Prostate gland (tissue), 2 donors: ENCODE measurements at regions not wholly inside any gene's neighbourhood (a gene's known extent, or its start where the extent isn't known, plus 50 kb on each side); places are given as distances from the start of the nearest gene placed in this dataset.

ENCODE experiments used
- DNase-seq: peaks from one replicate; pipeline ENCODE4 v3.0.0-alpha.2; 2019; ENCODE audit warnings: low spot score
- H3K27ac ChIP-seq, 2 donors: fragments of 200-600 bp; sonication (generic); 2 replicates each; pipeline ENCODE4 v1.5.1; 2017 to 2019
- H3K27me3 ChIP-seq: fragments of 200-600 bp; sonication (generic); replicated peaks from 2 replicates; pipeline ENCODE4 v1.5.1; 2019; ENCODE audit not compliant: insufficient read depth
- H3K36me3 ChIP-seq, 2 donors: fragments of 200-600 bp; sonication (generic); 1 replicate in 1 of 2; 2 replicates in 1 of 2; pipeline versions ENCODE4 v1.5.1 to v1.8.1; 2017 to 2019
- H3K4me1 ChIP-seq: fragments of 200-600 bp; sonication (generic); replicated peaks from 2 replicates; pipeline ENCODE4 v1.5.1; 2019
- H3K4me3 ChIP-seq, 2 donors: fragments of 200-600 bp; sonication (generic); 2 replicates each; pipeline ENCODE4 v1.5.1; 2017 to 2019
- H3K9me3 ChIP-seq: fragments of 200-600 bp; sonication (generic); 2 replicates; pipeline ENCODE4 v1.5.1; 2017
- POLR2A ChIP-seq: fragments of 450-650 bp; IDR thresholded peaks from one replicate; pipeline ENCODE4 v1.6.1; 2016; ENCODE audit warnings: antibody characterized with exemption, mild to moderate bottlenecking
- POLR2AphosphoS5 ChIP-seq: sonication (generic); formaldehyde crosslinking; IDR thresholded peaks from one replicate; pipeline ENCODE4 v1.6.1; 2017; ENCODE audit warnings: antibody characterized with exemption
- WGBS: methylation state at CpG from one replicate; pipeline ENCODE4 v1.1.5; 2018; 5-methylcytosine and 5-hydroxymethylcytosine counted together
- intact Hi-C: fragments of 100-400 bp; cut with DNase I; formaldehyde crosslinking; loops from one replicate; pipeline ENCODE4 v1.14.2; 2022
- TF ChIP-seq, protein P1 (sequence below), 4 experiments: fragments of 200-600 bp in 2 of 4; fragments of 450-650 bp in 2 of 4; sonication (generic) in 2 of 4; IDR thresholded peaks; 1 replicate in 3 of 4; 2 replicates in 1 of 4; pipeline ENCODE4 v1.5.1; 2016 to 2019; ENCODE audit warnings: antibody characterized with exemption in 4 of 4, mild to moderate bottlenecking in 2 of 4, moderate library complexity in 2 of 4

DNA sequence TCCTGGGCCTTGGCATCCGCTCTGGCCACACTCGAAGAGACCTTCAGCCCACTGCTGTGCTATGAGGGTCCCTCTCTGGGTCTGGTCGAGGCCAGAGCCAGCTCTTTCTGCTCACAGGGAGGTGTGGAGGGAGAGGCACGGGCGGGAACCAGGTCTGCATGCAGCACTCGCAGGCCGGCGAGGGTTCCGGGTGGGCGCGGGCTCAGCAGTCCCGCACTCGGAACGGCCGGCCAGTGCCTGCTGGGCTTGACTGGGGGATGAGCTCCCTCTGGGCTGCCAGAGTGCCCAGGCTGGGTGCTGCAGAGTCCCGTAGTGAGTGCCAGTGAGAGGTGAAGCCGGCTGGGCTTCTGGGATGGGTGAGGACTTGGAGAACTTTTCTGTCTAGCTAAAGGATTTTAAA is 882.7 kb downstream of the XPNPEP1 start:
- Histone ChIP-seq H3K36me3 (no peaks in the 10 kb centered on the region), H3K9me3 (no peaks in the 10 kb centered on the region), H3K27ac (no peak overlapping the region), H3K4me1 (no peaks in the 10 kb centered on the region), H3K27me3 (no peaks in the 10 kb centered on the region), H3K4me3 (no peak overlapping the region)
- DNase-seq: no peak
- 93% methylated on average over 17 of the region's 17 CpGs for WGBS
- intact Hi-C loops: no loop called here
- TF ChIP-seq POLR2AphosphoS5 (no peak), POLR2A (no peak)
- TF ChIP-seq, protein P1, sequence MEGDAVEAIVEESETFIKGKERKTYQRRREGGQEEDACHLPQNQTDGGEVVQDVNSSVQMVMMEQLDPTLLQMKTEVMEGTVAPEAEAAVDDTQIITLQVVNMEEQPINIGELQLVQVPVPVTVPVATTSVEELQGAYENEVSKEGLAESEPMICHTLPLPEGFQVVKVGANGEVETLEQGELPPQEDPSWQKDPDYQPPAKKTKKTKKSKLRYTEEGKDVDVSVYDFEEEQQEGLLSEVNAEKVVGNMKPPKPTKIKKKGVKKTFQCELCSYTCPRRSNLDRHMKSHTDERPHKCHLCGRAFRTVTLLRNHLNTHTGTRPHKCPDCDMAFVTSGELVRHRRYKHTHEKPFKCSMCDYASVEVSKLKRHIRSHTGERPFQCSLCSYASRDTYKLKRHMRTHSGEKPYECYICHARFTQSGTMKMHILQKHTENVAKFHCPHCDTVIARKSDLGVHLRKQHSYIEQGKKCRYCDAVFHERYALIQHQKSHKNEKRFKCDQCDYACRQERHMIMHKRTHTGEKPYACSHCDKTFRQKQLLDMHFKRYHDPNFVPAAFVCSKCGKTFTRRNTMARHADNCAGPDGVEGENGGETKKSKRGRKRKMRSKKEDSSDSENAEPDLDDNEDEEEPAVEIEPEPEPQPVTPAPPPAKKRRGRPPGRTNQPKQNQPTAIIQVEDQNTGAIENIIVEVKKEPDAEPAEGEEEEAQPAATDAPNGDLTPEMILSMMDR (IDR thresholded peaks at IDR 0.05): no peak

DNA sequence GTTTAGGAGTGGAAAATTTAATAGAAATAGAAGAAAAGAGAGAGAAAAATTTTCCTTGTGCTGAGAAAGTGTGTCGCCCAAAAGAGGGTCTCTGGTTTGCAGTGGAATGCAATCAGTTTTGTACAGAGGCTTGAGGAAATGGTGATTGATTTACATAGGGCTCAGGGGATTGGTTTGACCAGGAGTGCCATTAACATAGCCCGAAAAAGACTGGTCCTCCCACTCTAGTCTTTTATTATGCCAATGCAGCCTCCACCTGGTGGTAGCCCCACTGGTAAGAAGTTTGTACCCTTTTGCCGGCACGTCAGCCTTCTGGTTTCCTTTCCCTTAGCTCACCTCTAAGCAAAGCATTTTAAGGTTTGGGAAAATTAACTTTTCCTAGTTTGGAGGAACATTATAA is 885.3 kb downstream of the XPNPEP1 start:
- TF ChIP-seq POLR2A (no peak), POLR2AphosphoS5 (no peak)
- TF ChIP-seq, protein P1 (IDR thresholded peaks at IDR 0.05): no peak
- Histone ChIP-seq H3K4me1 (no peaks in the 10 kb centered on the region), H3K27me3 (no peaks in the 10 kb centered on the region), H3K27ac (no peak overlapping the region), H3K4me3 (no peak overlapping the region), H3K36me3 (no peaks in the 10 kb centered on the region), H3K9me3 (no peaks in the 10 kb centered on the region)
- no peak for DNase-seq
- 94% methylated on average over 4 of the region's 4 CpGs for WGBS
- intact Hi-C loops: no loop called here

DNA sequence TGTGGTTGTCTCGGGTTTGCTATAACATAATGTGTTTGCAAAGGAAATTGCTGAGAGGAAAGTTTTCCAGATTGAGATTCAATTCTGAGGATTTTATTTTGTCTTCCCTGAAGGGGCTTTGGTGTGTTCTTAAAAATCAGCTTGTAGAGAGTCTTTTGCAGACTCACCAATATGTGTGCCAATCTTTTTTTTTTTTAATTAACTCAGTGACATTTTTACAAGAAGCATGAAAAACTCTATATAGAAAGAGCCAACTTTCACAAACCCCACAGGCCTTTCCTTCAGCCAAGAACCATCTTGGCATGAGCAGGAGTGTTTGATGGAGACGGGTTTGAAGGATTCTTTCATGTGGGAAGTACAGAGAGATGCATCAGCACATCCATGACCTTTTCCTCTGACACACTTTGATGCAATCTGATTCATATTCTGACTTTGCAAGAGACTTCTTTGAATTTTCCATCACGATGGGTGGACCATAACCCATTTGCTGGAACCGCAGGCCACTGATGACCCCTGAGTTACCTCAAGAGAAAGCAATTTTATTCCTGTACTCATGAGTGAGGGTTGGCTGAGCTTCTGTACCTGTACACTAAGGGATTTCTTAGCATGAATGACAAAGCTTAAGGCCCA is 892.6 kb downstream of the XPNPEP1 start:
- WGBS: 28% methylated on average over 4 of the region's 4 CpGs
- Histone ChIP-seq H3K27me3 (no peaks in the 10 kb centered on the region), H3K27ac (no peak overlapping the region), H3K4me3 (no peak overlapping the region), H3K4me1 (no peaks in the 10 kb centered on the region), H3K9me3 (no peaks in the 10 kb centered on the region), H3K36me3 (no peaks in the 10 kb centered on the region)
- DNase-seq: no peak
- TF ChIP-seq POLR2A (no peak), POLR2AphosphoS5 (no peak)
- TF ChIP-seq, protein P1 (IDR thresholded peaks at IDR 0.05): no peak
- intact Hi-C loops: no loop called here

DNA sequence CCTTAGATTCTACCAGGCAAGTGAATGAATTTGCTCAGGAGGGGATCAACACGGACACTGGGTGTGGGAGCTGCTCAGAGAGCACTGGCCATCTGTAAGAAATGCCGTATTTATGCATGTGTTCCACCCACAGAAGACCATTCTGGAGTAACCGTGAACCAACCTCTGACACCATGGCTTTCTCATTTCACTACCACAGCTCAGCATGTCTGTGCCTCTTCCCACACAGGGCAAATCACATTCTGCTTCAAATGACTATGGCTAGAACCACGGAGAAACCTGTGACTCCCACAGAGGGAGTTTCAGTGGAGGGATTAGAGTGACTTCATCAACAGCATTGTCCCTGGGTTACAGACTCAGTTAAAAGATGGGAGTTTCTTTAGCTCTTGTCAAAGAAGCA is 893.4 kb downstream of the XPNPEP1 start:
- Histone ChIP-seq H3K27ac (no peak overlapping the region), H3K36me3 (no peaks in the 10 kb centered on the region), H3K9me3 (no peaks in the 10 kb centered on the region), H3K4me1 (no peaks in the 10 kb centered on the region), H3K27me3 (no peaks in the 10 kb centered on the region), H3K4me3 (no peak overlapping the region)
- intact Hi-C loops: no loop called here
- DNase-seq: no peak
- WGBS: 91% methylated on average over 4 of the region's 4 CpGs
- TF ChIP-seq, protein P1 (IDR thresholded peaks at IDR 0.05): no peak
- TF ChIP-seq POLR2A (no peak), POLR2AphosphoS5 (no peak)

DNA sequence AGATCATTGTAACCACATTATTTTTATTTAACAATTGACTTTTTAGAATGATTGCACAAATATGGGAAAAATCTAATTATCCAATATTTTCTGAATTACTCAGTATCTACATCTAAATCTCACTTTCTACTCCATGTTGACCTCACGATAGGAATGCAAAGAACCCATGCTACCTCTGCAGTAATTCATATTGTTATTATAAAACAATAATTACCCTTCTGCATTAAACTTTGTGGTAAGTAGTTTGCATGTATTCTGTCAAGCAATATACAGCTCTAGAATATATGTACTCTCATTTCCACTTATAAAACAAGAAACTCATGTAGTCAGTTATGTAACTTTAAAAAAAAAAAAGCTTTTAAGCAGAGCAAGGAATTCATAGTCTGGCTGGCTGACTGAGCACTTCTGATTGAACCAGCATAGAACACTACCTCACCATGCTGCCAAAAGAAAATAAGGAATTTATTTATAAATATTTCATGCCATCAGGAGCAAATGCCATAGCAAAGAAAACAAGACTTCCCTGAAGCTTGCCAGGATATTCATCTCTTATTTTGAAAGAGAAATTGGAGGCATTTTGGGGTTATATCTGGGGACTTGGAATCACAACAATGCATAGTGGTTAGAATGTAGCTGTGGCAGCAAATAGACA is 895.7 kb downstream of the XPNPEP1 start:
- 91% methylated on average over 1 of the region's 1 CpG for WGBS
- Histone ChIP-seq H3K36me3 (no peaks in the 10 kb centered on the region), H3K4me1 (no peaks in the 10 kb centered on the region), H3K27me3 (no peaks in the 10 kb centered on the region), H3K27ac (no peak overlapping the region), H3K9me3 (no peaks in the 10 kb centered on the region), H3K4me3 (no peak overlapping the region)
- intact Hi-C loops: no loop called here
- TF ChIP-seq, protein P1 (IDR thresholded peaks at IDR 0.05): no peak
- no peak for TF ChIP-seq POLR2A
- TF ChIP-seq POLR2AphosphoS5: no peak
- DNase-seq: no peak
